ENCODE measurements at regions not wholly inside any gene's neighbourhood (a gene's known extent, or its start where the extent isn't known, plus 50 kb on each side); places are given as distances from the start of the nearest gene placed in this dataset.

DNA sequence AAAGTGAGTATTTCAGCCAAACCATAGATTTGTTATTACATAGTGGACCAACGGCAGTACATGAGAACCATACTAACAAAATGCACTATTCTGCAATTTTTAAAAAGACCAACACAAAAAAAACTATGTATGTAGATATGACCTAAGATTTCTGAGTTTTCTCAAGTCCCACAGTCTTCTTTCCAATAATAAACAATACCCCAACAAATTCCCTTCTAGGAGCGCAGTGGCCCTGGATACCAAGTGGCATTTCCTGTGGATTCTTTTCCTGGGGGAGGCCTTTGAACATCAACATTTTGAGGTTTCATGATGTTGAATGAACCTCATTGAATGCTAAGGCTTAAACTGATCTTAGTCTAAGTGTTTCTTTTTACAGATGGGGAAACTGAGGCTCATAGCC, 210.5 kb downstream of the BCAT1 start:
- no peak for TF ChIP-seq ELF4 (CRISPR knock-in tag; IDR thresholded peaks at IDR 0.05; ENCODE audit: borderline replicate concordance)
- no peak for TF ChIP-seq NR2F2 (IDR thresholded peaks at IDR 0.05; ENCODE audit: borderline replicate concordance, low read depth)
- TF ChIP-seq MEF2D (CRISPR knock-in tag; IDR thresholded peaks at IDR 0.05) = no peak
- TF ChIP-seq, protein P1, sequence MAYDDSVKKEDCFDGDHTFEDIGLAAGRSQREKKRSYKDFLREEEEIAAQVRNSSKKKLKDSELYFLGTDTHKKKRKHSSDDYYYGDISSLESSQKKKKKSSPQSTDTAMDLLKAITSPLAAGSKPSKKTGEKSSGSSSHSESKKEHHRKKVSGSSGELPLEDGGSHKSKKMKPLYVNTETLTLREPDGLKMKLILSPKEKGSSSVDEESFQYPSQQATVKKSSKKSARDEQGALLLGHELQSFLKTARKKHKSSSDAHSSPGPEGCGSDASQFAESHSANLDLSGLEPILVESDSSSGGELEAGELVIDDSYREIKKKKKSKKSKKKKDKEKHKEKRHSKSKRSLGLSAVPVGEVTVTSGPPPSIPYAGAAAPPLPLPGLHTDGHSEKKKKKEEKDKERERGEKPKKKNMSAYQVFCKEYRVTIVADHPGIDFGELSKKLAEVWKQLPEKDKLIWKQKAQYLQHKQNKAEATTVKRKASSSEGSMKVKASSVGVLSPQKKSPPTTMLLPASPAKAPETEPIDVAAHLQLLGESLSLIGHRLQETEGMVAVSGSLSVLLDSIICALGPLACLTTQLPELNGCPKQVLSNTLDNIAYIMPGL (CRISPR knock-in tag; IDR thresholded peaks at IDR 0.05; ENCODE audit: borderline replicate concordance in 1 of 2, low read depth in 1 of 2) = no peak
- TF ChIP-seq, protein P2, sequence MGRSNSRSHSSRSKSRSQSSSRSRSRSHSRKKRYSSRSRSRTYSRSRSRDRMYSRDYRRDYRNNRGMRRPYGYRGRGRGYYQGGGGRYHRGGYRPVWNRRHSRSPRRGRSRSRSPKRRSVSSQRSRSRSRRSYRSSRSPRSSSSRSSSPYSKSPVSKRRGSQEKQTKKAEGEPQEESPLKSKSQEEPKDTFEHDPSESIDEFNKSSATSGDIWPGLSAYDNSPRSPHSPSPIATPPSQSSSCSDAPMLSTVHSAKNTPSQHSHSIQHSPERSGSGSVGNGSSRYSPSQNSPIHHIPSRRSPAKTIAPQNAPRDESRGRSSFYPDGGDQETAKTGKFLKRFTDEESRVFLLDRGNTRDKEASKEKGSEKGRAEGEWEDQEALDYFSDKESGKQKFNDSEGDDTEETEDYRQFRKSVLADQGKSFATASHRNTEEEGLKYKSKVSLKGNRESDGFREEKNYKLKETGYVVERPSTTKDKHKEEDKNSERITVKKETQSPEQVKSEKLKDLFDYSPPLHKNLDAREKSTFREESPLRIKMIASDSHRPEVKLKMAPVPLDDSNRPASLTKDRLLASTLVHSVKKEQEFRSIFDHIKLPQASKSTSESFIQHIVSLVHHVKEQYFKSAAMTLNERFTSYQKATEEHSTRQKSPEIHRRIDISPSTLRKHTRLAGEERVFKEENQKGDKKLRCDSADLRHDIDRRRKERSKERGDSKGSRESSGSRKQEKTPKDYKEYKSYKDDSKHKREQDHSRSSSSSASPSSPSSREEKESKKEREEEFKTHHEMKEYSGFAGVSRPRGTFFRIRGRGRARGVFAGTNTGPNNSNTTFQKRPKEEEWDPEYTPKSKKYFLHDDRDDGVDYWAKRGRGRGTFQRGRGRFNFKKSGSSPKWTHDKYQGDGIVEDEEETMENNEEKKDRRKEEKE (IDR thresholded peaks at IDR 0.05) = no peak
- no peak for TF ChIP-seq EP300 (IDR thresholded peaks at IDR 0.05; ENCODE audit: low read depth in 2 of 2, low read length in 2 of 2)
- TF ChIP-seq EP300 (CRISPR knock-in tag; IDR thresholded peaks at IDR 0.05; ENCODE audit: borderline replicate concordance) = no peak
- TF ChIP-seq RFXANK (CRISPR knock-in tag; IDR thresholded peaks at IDR 0.05) = no peak
- no peak for TF ChIP-seq TEAD2 (CRISPR knock-in tag; IDR thresholded peaks at IDR 0.05)
- no peak for TF ChIP-seq SUZ12 (IDR thresholded peaks at IDR 0.05; ENCODE audit: low read depth, low read length)
- TF ChIP-seq, protein P3, sequence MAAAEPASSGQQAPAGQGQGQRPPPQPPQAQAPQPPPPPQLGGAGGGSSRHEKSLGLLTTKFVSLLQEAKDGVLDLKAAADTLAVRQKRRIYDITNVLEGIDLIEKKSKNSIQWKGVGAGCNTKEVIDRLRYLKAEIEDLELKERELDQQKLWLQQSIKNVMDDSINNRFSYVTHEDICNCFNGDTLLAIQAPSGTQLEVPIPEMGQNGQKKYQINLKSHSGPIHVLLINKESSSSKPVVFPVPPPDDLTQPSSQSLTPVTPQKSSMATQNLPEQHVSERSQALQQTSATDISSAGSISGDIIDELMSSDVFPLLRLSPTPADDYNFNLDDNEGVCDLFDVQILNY (CRISPR knock-in tag; conservative IDR thresholded peaks at IDR 0.05) = no peak

Measured in HepG2 (cell line).